Parathyroid adenoma (tissue), 2 donors: ENCODE measurements at regions not wholly inside any gene's neighbourhood (a gene's known extent, or its start where the extent isn't known, plus 50 kb on each side); places are given as distances from the start of the nearest gene placed in this dataset.

Experiments used
- H2AFZ ChIP-seq: fragments of 300-600 bp; sonication (generic); one replicate; pipeline ENCODE4 v1.7.0; 2017; ENCODE audit warnings: antibody characterized with exemption, mild to moderate bottlenecking
- H3K27ac ChIP-seq: fragments of 300-600 bp; sonication (generic); one replicate; pipeline ENCODE4 v1.7.0; 2017
- H3K27me3 ChIP-seq: fragments of 300-600 bp; sonication (generic); one replicate; pipeline ENCODE4 v1.7.0; 2017; ENCODE audit warnings: low read length; ENCODE audit not compliant: control insufficient read depth, insufficient read depth
- H3K36me3 ChIP-seq: fragments of 300-600 bp; sonication (generic); one replicate; pipeline ENCODE4 v1.7.0; 2017; ENCODE audit warnings: low read length; ENCODE audit not compliant: control insufficient read depth, insufficient read depth
- H3K4me1 ChIP-seq: fragments of 300-600 bp; sonication (generic); one replicate; pipeline ENCODE4 v1.7.0; 2017; ENCODE audit warnings: control low read depth
- H3K4me2 ChIP-seq: fragments of 300-600 bp; sonication (generic); one replicate; pipeline ENCODE4 v1.7.0; 2017; ENCODE audit warnings: low read length
- H3K4me3 ChIP-seq: fragments of 300-600 bp; sonication (generic); one replicate; pipeline ENCODE4 v1.7.0; 2017; ENCODE audit warnings: low read depth, low read length
- H3K79me2 ChIP-seq: fragments of 300-600 bp; sonication (generic); one replicate; pipeline ENCODE4 v1.7.0; 2017; ENCODE audit warnings: control low read depth
- H3K9ac ChIP-seq: fragments of 300-600 bp; sonication (generic); one replicate; pipeline ENCODE4 v1.7.0; 2017; ENCODE audit warnings: mild to moderate bottlenecking
- H3K9me3 ChIP-seq: fragments of 300-600 bp; sonication (generic); one replicate; pipeline ENCODE4 v1.7.0; 2017; ENCODE audit warnings: low read length; ENCODE audit not compliant: control insufficient read depth
- CTCF ChIP-seq: fragments of 300-600 bp; sonication (generic); IDR thresholded peaks from one replicate; pipeline ENCODE4 v1.7.0; 2017; ENCODE audit warnings: antibody characterized with exemption, mild to moderate bottlenecking
- donor health status: primary hyperparathyroidism.

- TF ChIP-seq CTCF = no peak
- no peaks in the 10 kb centered on the region for H3K36me3 ChIP-seq
- no peaks in the 10 kb centered on the region for H3K79me2 ChIP-seq
- H3K4me2 ChIP-seq = no peak overlapping the region
- H3K4me1 ChIP-seq = no peaks in the 10 kb centered on the region
- no peak overlapping the region for H3K27ac ChIP-seq
- H3K9me3 ChIP-seq = no peaks in the 10 kb centered on the region
- H3K9ac ChIP-seq = no peak overlapping the region
- H3K27me3 ChIP-seq = no peaks in the 10 kb centered on the region
- H3K4me3 ChIP-seq = no peak overlapping the region
- H2AFZ ChIP-seq = no peak overlapping the region
Observed at GRCh38 chr2:6434438-6434837, 431.3 kb downstream of the CMPK2 start.

GRCh38 chr2:6441800-6442199 is 423.9 kb downstream of the CMPK2 start:
- no peak overlapping the region for H3K27ac ChIP-seq
- H3K4me2 ChIP-seq = no peak overlapping the region
- H3K4me1 ChIP-seq = no peaks in the 10 kb centered on the region
- no peaks in the 10 kb centered on the region for H3K79me2 ChIP-seq
- no peaks in the 10 kb centered on the region for H3K27me3 ChIP-seq
- H3K36me3 ChIP-seq = no peaks in the 10 kb centered on the region
- H3K9me3 ChIP-seq = no peaks in the 10 kb centered on the region
- no peak overlapping the region for H2AFZ ChIP-seq
- no peak for TF ChIP-seq CTCF
- no peak overlapping the region for H3K9ac ChIP-seq
- no peak overlapping the region for H3K4me3 ChIP-seq

GRCh38 chr2:6442252-6442985 is 423.3 kb downstream of the CMPK2 start:
- Histone ChIP-seq H3K9me3 (no peaks in the 10 kb centered on the region), H3K4me1 (no peaks in the 10 kb centered on the region), H3K36me3 (no peaks in the 10 kb centered on the region), H3K79me2 (no peaks in the 10 kb centered on the region), H2AFZ (no peak overlapping the region), H3K27me3 (no peaks in the 10 kb centered on the region), H3K4me3 (no peak overlapping the region), H3K27ac (no peak overlapping the region), H3K9ac (no peak overlapping the region), H3K4me2 (no peak overlapping the region)
- no peak for TF ChIP-seq CTCF

GRCh38 chr2:6443061-6443823 is 422.5 kb downstream of the CMPK2 start:
- Histone ChIP-seq H3K4me3 (no peak overlapping the region), H3K4me2 (no peak overlapping the region), H3K27me3 (no peaks in the 10 kb centered on the region), H3K79me2 (no peaks in the 10 kb centered on the region), H3K36me3 (no peaks in the 10 kb centered on the region), H3K9ac (no peak overlapping the region), H3K4me1 (no peaks in the 10 kb centered on the region), H2AFZ (no peak overlapping the region), H3K9me3 (no peaks in the 10 kb centered on the region), H3K27ac (no peak overlapping the region)
- no peak for TF ChIP-seq CTCF
